A673 (cell line): ENCODE measurements at regions not wholly inside any gene's neighbourhood (a gene's known extent, or its start where the extent isn't known, plus 50 kb on each side); places are given as distances from the start of the nearest gene placed in this dataset.

Experiments used
- BruUV-seq: library from RNA; stranded (reverse); fragments of 400-500 nt; replicated peaks from 2 replicates; lab custom pipeline; 2021; lab: Mats Ljungman, UMichigan
- CTCF ChIA-PET: fragments of 300-600 bp; sonication (Branson Sonifier 250); formaldehyde crosslinking; loops from one replicate; lab custom pipeline; 2022; ENCODE audit warnings: antibody characterized with exemption; lab: Charles Lee
- POLR2A ChIA-PET: fragments of 300-600 bp; sonication (Branson Sonifier 250); formaldehyde crosslinking; loops from one replicate; lab custom pipeline; 2022; ENCODE audit warnings: antibody characterized with exemption; ENCODE audit not compliant: low non-redundant PET; lab: Charles Lee
- DNase-seq: peaks from one replicate; pipeline ENCODE4 v3.0.0-alpha.2; 2015; ENCODE audit warnings: low spot score
- H3K27ac ChIP-seq: fragments of 200-600 bp; sonication (generic); 2 replicates; pipeline ENCODE4 v1.5.1; 2016; ENCODE audit warnings: mixed run types, low read depth, mild to moderate bottlenecking, mixed read lengths, antibody characterized with exemption, low read length; ENCODE audit not compliant: poor library complexity, severe bottlenecking
- H3K27me3 ChIP-seq: fragments of 200-600 bp; sonication (generic); replicated peaks from 2 replicates; pipeline ENCODE4 v1.6.1; 2017; ENCODE audit warnings: mixed run types, low read depth, mild to moderate bottlenecking, mixed read lengths, antibody characterized with exemption, low read length; ENCODE audit not compliant: insufficient read depth, poor library complexity
- H3K36me3 ChIP-seq: fragments of 200-600 bp; sonication (generic); 2 replicates; pipeline ENCODE4 v1.6.1; 2016; ENCODE audit warnings: mixed run types, mild to moderate bottlenecking, mixed read lengths, antibody characterized with exemption, low read length; ENCODE audit not compliant: insufficient read depth, poor library complexity, severe bottlenecking
- H3K4me1 ChIP-seq: fragments of 200-600 bp; sonication (generic); 2 replicates; pipeline ENCODE4 v1.6.1; 2017; ENCODE audit warnings: mixed run types, mild to moderate bottlenecking, mixed read lengths, antibody characterized with exemption, low read length; ENCODE audit not compliant: insufficient read depth, poor library complexity, severe bottlenecking
- H3K4me3 ChIP-seq: fragments of 200-600 bp; sonication (generic); 2 replicates; pipeline ENCODE4 v1.5.1; 2016; ENCODE audit warnings: low read depth, mixed run types, mild to moderate bottlenecking, mixed read lengths, low read length; ENCODE audit not compliant: poor library complexity, severe bottlenecking
- H3K9me3 ChIP-seq: fragments of 200-600 bp; sonication (generic); 2 replicates; pipeline ENCODE4 v1.6.1; 2016; ENCODE audit warnings: mixed run types, low read depth, mild to moderate bottlenecking, mixed read lengths, antibody characterized with exemption, low read length; ENCODE audit not compliant: poor library complexity, severe bottlenecking
- EZH2 ChIP-seq: fragments of 200-600 bp; sonication (generic); IDR thresholded peaks from 2 replicates; pipeline ENCODE4 v1.6.1; 2017; ENCODE audit warnings: borderline replicate concordance, low read depth, mild to moderate bottlenecking, mixed read lengths, antibody characterized with exemption, low read length; ENCODE audit not compliant: poor library complexity, severe bottlenecking
- intact Hi-C: fragments of 100-400 bp; cut with micrococcal nuclease; formaldehyde crosslinking; loops from one replicate; pipeline ENCODE4 v1.10.0; 2022; ENCODE audit not compliant: unreplicated experiment
- TF ChIP-seq, protein P1 (sequence below): fragments of 300-800, 200-600 bp; sonication (generic); conservative IDR thresholded peaks from 2 replicates; pipeline ENCODE4 v1.5.1; 2017; ENCODE audit warnings: low read depth, mild to moderate bottlenecking, antibody characterized with exemption, low read length, moderate library complexity, mixed read lengths

DNA sequence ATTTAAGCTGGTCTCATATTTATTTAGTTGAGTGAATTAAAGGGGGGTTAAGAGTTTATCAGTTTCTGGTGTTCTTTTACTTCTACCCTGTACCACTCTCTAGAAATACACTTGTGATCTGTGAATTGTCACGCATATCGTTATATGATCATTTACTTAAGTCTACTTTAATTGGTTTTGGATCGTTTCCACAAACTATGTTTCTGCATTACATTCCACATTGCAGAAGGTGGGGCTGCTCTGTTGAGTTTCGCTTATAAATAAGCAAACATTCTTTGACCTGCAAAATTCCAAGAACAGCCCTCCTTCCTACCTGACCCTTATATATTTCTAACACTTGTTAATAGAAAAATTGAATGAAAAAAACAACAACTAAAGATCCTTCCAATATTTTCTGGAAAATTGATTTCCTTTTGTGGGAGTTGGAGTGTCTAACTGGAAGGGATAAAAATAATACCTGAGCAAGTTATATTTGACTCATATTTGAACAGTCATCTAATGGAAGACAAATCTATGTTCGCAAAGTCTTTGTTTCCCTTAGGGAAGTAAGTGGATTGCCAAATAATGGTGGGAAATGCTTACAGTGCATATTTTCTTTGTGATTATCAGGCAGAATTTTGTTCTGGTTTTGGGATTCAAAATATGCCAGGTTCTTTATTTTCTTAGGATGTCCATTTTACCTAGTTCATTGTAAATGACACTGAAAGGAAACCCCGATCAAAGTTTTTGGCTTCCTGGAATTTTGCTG, 152.7 kb downstream of the RELL1 start:
- Histone ChIP-seq H3K9me3 (no peaks in the 10 kb centered on the region), H3K27ac (no peak overlapping the region), H3K27me3 (no peaks in the 10 kb centered on the region), H3K36me3 (no peaks in the 10 kb centered on the region), H3K4me1 (no peaks in the 10 kb centered on the region), H3K4me3 (no peak overlapping the region)
- ChIA-PET CTCF (no interaction called here), POLR2A (no interaction called here)
- intact Hi-C loops: no loop called here
- TF ChIP-seq, protein P1, sequence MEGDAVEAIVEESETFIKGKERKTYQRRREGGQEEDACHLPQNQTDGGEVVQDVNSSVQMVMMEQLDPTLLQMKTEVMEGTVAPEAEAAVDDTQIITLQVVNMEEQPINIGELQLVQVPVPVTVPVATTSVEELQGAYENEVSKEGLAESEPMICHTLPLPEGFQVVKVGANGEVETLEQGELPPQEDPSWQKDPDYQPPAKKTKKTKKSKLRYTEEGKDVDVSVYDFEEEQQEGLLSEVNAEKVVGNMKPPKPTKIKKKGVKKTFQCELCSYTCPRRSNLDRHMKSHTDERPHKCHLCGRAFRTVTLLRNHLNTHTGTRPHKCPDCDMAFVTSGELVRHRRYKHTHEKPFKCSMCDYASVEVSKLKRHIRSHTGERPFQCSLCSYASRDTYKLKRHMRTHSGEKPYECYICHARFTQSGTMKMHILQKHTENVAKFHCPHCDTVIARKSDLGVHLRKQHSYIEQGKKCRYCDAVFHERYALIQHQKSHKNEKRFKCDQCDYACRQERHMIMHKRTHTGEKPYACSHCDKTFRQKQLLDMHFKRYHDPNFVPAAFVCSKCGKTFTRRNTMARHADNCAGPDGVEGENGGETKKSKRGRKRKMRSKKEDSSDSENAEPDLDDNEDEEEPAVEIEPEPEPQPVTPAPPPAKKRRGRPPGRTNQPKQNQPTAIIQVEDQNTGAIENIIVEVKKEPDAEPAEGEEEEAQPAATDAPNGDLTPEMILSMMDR: no peak
- no peak for TF ChIP-seq EZH2
- no TSS peak for BruUV-seq
- DNase-seq: no peak

DNA sequence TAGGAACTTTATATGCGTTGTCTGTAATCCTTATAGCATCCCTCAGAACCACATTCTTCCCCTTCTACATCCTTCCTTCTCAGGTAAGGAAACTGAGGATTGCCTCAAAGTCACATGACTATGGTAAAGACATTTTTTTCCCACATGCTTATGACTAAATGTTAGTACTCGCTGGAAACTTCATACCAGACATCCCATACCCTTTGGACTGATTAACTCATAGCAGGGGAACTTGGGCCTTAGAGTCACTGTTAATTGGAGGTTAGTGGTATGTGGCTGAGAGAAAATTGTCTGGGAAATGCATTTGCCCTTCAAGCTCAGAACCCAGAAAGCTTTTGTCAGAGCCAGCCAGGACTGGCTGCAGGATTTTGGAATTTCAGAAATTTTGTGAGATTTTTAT, 155.0 kb downstream of the RELL1 start:
- intact Hi-C loops: no loop called here
- DNase-seq: no peak
- CTCF ChIA-PET: no interaction called here
- Histone ChIP-seq H3K27ac (no peak overlapping the region), H3K4me3 (no peak overlapping the region), H3K9me3 (no peaks in the 10 kb centered on the region), H3K4me1 (no peaks in the 10 kb centered on the region), H3K36me3 (no peaks in the 10 kb centered on the region), H3K27me3 (no peaks in the 10 kb centered on the region)
- no TSS peak for BruUV-seq
- POLR2A ChIA-PET: no interaction called here
- TF ChIP-seq, protein P1: no peak
- no peak for TF ChIP-seq EZH2

DNA sequence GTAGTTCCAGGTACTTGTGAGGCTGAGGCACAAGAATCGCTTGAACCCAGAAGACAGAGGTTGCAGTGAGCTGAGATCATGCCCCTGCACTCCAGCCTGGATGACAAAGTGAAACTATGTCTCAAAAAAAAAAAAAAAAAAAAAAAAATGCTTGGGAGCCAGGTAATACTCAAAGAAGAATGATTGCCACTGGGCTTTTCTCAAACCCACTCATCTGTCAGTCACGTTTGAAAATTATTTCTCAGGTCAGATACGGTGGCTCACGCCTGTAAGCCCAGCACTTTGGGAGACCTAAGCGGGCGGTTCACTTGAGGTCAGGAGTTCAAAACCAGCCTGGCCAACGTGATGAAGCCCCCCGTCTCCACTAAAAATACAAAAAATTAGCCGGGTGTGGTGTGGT, 155.7 kb downstream of the RELL1 start:
- TF ChIP-seq EZH2: no peak
- TF ChIP-seq, protein P1: no peak
- ChIA-PET CTCF (no interaction called here), POLR2A (no interaction called here)
- Histone ChIP-seq H3K4me3 (no peak overlapping the region), H3K9me3 (no peaks in the 10 kb centered on the region), H3K27ac (no peak overlapping the region), H3K36me3 (no peaks in the 10 kb centered on the region), H3K27me3 (no peaks in the 10 kb centered on the region), H3K4me1 (no peaks in the 10 kb centered on the region)
- intact Hi-C loops: no loop called here
- BruUV-seq: no TSS peak
- no peak for DNase-seq
